OCI-M1 (cell line): ENCODE measurements at regions not wholly inside any gene's neighbourhood (a gene's known extent, or its start where the extent isn't known, plus 50 kb on each side); places are given as distances from the start of the nearest gene placed in this dataset.
A peak's percentile ranks its signal among the peaks of the same experiment; 100 is the strongest.
"Not testable (repeated sequence)": the region's sequence is repeated elsewhere in the genome, so short reads cannot be mapped to it uniquely, and the experiment has no call there.

Experiments
- DNase-seq: peaks from one replicate; lab custom pipeline; 2025; lab: John Stamatoyannopoulos, UW

DNA sequence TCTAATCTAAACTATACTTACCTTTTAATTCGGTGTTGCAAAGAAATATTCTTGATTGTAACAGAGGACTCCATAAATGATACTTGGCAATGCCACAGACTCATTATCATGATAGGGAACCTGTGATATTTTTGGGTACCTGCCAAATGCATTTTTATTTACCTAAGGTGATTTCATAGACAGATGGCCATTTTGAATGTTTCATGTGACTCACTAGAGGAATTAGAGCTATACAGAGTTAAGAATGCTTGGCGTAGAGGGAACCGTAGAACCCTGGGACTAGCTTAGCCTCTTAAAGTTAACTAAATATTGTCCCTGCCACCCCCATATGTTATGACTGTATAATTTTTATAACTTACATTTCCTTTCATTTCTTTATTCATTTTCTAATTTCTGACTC, 136.1 kb downstream of the DISP1 start:
- no peak for DNase-seq

DNA sequence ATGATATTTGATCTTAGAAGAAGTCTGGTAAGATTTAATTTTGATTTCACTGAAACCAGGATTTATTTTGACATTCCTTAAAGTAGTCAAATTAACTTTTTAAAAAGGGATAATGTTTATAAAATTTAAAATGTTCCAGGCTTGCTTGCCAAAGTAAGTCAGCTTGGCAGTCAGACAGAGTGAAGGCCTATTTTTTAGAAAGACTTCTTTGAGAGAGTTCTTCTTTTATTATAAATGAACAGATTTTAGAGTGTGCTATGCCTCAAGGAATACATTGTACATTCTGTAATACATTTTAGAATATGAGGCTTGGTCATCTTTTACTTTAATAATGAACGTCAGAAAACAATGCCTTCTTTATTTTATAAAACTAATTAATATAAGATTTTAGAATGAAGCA, 138.7 kb downstream of the DISP1 start:
- DNase-seq = no peak

DNA sequence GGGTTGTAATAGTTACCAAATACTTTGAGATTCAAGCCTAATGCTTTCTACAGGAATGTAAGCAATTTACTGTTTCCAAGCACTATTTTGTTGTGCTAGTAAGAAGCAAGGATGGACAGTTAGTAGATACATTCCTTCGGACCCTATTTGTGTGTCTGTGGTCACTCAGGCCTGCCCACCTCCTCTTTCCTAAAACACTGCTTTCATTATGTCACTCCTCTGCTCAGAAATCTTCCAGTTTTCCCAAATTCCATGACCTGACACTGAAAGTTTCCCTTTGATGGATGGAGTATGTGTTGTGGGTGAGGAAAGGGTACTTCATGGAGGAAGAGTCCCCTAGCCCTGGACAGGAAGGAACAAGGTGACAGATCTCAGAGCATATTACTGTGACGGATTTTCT, 141.1 kb downstream of the DISP1 start:
- DNase-seq = no peak

DNA sequence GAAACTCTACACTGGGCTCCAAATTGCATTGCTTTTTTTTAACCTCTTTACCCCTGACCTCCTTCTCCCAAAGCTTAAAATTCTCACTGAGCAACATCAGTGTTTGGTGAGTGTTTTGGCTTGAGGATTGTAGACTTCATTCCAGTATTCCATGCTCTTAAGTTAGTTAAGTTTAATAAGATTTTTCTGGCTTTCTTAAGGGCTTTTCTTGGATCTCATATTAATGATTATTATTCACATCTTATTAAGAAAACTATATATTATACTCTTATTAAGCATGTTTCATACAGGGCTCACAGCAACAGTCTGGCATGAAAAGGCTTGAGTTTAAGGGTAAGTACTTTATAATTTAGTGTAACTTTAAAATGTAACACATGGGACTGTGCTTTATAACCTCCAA, 141.8 kb downstream of the DISP1 start:
- no peak for DNase-seq

DNA sequence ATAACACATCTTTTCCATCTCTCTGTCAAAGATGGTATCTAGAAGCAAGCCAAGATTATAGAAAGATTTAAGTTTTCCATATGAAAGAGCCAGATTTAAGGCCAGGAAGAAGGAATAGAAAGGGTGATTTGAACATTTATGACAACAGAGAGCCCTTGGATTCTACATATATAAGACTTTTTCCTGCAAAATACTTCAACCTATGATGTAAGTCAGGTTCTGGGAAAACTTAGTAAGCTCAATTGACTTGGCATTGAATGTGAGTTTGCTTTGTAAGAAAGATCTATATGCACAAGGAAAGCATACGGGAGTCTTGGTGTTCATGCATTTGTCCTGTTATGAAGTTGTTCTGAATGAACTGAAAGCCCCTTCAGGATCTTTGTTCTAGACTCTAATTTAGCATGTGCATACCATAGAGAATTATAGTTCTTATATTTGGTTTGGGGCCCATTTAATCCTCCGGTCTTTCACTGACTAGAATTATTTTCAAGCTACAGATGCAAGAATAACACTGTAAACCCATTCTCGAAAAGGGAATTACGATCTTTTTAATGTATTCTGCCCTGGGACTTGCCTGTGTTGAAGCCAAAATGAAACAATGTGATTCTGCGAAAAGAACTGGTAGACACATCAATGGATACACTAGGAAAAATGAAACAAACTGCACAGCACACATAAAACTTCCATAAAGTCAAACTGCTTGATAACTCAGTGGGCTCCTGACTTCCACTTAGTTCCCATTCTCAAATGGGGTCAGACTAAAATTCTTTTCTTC, 152.8 kb downstream of the DISP1 start:
- DNase-seq = no peak

DNA sequence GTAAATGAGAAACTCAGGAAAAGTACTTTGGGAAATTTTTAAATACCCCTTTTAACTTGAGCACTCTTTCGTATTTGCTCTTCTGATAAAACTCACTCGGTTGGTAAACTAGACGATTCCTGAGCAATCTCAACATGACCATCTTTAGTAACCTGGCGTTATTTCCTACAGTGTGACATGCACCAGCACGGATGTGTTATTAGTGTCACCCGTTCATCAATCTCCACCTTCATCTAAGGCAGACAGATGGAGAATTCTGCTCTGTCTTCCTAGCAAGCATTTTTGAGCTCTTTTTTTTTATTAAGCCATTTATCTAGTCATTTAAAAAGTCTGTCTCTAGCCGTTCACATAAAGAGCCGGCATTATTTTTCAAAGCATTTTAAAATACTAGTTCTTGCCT, 155.2 kb downstream of the DISP1 start:
- no peak for DNase-seq

DNA sequence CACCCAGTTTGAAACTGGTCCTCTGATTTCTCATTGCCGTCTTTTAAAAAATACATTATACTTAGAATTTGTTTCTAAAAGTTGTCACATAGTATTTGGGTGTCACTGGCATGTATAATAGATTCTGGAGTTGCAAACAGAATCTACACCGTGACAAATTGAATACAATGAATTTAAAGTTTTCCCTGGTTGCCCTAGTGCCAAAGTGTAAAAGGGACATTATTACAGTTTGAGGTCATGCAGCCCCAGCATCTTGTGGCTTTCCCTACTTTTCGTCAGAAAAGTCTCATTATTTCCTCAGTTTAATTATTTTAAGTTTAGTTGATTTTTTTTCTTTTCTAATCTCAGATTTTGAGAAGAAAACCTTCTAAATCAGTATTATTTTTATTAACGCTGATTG, 155.9 kb downstream of the DISP1 start:
- no peak for DNase-seq

DNA sequence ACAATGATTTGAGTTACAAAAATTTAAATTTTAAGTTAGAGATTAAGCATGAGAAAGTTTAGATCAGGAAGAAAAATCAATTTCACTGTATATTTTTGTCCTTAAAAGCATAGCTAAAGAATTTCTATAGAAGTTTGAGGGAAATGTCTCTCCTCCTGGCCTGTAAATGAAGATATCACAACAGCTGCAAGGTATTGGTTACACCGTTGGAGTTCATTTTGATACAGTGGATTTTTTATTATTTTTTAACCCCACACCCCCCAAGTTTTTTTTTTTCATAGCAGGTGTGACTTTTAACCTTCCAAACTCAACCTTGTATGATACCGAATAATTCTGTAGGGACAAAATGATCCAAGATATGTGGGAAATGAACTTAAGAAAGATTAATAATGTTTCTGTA, 156.3 kb downstream of the DISP1 start:
- DNase-seq = no peak

DNA sequence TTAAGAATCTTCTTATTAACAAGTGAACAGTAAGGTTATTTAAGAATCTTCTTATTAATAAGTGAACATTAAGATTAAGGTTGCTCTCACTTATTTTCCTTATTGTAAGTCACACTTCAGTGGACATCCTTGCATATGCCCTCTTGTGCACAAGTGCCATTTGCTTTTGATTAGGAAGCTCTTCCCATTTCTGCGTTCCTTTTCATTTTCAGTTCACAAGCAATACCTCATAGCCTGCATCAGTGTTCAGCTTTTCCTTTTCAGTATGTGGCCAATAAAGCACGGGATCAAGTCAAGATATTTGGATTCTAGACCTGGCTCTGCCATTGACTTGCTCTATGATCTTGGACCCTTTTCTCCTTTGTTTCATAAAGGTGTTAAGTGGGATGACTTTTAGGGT, 158.7 kb downstream of the DISP1 start:
- DNase-seq = no peak

DNA sequence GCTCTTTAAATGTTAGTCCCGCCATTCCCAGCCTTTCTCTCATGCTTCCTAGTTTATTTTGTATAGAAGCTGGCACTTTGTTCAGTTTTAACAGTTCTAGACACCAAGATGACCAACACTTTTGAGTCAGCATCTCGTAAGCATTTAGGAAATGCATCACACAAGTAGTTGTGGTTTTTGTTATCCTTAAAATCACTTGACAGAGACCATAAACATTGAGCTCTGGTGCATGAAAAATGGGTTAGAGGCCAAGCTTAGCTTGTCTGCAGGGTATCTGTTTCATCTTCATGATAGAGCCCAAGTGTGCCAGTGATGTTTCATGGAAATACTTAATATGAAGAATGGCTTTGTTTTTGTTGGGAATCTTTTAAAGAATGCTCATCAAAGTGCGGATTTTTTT, 159.7 kb downstream of the DISP1 start:
- peak; percentile 22 for DNase-seq

DNA sequence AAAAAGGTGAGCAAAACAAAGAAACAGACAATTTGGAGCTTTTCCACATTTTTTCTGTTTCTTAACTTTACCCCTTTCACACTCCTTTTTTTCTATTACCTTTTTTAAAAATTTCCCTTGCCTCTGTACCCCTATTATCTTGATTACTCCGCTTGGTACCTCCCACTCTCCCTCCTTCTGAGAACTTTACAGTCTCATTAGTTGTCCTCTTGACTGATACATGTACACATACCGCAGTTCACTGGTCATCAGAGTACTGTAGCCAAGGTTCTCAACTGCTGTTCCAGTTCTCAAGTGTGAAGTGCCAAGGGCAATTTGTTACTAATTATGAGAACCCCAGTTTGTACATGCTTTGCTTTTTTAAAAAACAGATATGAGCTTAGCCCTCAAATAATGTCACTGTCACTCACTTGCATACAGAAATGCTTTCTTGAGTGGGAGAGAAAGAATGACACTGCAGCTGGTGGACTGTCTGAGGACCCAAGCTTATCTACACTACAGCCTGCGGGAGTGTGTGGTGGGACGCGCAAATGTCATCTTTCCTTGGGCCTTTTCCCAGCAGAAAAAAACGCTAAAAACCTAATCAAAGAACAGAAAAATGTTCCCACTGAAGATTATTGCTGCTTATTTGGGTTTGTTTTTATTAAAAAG, 160.8 kb downstream of the DISP1 start:
- peak; percentile 40 for DNase-seq

DNA sequence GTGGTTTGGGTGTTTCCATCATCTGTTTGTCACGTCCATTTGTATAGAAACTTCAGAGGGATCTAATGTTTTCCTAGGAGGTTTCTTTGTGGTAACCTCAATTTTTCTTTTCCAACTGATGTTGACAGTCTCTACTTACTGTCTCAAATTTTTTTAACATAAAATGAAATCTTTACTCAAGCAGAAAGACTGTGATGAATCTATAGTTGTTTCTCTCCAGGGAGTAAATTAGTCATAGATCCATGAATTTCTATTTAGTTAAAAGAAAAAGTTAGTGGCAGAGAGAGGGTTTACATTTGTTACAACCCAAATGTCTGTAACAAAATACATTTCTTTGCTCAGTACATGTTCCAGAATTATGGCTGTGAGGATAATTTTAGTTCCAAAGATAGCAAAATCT, 161.6 kb downstream of the DISP1 start:
- no peak for DNase-seq

DNA sequence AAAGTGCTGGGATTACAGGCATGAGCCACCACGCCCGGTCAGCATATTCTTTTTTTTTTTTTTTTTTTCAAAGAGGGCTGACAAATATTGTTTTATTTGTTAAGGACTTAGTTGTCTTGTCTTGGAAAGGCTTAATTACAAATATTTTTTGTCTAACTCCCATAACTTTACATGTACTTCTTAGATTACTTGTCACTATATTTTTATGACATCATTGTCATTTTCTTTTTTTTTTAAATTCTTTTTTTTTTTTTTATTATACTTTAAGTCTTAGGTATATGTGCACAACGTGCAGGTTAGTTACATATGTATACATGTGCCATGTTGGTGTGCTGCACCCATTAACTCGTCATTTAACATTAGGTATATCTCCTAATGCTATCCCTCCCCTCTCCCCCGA, 162.5 kb downstream of the DISP1 start:
- not testable (repeated sequence) for DNase-seq

DNA sequence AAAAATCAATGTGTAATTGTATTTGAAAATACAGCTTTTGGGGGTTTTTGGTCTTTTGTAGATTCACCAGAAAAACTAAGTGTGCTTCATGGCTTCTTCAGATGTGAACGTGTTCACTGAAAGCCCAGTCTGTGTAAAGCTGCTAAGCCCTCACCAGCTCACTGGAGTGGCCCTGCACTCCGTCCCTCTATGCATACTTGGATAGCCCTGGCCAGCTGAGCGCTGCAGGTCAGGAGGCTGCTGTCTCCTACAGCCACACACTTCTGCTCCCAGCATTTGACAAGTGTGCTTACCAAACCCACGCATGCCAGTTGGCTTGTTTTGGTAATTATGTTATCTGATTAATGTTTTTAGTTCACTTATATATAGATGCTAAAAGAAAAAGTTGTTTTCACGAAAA, 163.5 kb downstream of the TLR5 start:
- DNase-seq = no peak

DNA sequence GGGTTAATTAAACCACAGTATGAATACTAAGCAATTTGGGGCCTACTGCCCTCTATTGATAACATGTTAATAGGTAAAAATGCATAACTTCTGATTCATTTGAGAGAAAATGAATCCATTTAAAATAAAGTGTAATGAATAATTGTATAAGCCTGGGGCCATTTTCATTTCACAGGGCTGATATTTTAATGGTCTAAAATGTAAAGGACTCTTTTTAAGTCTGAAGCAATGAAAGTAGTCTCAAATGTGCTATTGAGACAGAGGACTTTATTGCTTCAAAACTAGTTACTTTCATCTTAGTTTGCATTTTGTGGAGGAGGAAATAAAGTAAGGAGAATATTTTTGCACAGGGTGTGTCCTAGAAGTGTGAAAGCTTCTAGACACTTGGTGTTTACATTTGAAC, 155.4 kb downstream of the TLR5 start:
- DNase-seq = no peak

DNA sequence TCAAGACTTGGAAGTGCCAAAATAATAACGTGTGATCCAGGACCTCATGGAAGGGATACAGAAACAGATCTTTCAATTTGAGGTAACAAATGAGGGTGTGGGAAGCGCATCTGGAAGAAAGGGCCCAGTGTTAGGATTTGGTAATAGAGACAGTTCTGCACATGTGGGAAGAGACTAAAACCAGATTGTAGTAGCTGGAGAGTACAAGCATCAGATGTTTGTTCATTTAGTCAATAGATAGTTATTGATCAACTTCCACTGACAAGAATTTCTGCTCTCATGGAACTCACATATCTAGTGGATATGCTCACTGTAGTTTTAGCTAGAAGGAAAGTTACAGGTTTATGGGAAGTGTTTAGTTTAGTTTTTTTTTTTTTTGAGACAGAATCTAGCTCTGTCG, 153.6 kb downstream of the TLR5 start:
- no peak for DNase-seq

DNA sequence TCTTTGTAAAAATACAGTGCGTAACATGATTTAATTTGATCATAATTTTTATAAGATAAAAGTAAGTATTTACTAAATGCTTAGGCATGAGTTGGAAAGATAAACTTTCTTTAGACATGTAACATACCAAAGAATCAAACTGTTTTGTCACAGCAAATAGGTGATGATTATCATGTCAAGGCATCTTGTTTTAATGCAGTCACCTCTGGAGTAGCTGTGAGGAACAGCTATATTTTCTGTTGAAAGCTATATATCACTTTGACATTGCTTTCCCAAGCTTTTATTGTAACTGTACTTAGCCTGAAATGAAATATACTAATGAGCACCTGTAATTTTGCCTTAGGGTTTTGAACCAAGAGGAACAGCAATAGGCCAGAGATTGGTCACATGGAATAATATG, 151.9 kb downstream of the TLR5 start:
- no peak for DNase-seq

DNA sequence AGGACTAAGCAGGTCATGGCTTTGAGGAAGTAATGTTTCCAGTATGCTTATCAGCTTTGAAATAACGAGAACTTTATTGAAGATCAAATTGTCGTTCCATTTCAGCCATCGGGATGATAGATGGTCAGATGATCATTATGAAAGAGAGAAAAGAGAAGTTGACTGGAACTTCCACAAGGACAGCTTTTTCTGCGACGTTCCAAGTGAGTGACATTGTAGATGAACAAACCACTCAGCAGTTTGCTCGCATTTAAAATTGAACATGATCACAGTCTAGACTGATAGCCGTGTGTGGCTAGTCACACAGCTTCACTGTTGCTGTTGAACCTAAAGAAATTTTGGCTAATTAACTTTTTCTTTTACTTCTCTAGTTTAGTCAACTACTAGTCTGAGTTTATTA, 151.1 kb downstream of the TLR5 start:
- DNase-seq = no peak

DNA sequence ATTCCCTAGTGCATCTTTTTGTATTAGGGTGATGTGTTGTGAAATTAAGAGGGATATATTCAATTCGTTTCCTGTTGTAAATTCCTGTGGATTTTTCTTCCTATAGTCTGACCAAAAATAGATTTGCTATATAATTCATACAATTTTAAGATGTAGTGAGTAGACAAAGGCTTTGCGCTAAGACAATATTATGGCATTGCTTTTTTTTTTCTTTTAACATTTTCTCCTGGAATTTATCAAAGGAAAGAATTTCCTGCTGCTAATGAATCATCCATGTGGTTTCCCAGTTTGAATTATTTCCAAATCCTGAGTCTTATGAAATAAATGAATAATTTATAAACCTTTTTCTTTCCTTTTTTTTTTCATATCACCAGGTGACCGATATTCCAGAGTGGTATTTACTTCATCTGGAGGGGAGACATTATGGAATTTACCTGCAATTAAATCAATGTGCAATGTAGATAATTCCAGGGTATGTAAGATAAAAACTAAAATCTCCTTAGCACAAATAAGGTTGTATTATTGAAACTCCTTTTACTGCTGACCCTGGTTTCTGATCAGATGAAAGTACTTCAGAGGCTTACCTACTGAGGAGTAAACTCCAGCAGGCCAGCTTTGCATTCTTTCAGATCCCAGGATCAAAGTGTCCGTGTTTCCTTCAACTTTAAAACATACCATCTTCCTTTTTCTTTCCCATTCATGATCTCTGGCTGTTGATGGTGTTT, 148.4 kb downstream of the TLR5 start:
- DNase-seq = no peak

DNA sequence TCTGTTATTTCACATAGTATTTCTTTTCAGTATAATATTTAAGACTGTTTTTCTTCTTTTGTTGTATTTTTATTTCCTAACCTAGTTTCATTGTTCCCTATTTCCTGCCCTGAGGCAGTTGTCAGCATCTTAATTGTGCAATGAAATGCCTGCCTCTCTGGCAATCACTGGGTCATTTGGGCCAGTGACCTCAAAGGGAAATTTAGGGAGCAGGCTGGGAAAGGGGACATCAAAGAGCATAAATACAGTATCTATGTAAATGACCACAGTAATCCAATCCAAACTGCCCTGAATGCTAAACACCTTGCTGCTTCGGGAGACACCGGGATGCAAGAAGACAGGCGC, 147.8 kb downstream of the TLR5 start:
- DNase-seq = no peak

DNA sequence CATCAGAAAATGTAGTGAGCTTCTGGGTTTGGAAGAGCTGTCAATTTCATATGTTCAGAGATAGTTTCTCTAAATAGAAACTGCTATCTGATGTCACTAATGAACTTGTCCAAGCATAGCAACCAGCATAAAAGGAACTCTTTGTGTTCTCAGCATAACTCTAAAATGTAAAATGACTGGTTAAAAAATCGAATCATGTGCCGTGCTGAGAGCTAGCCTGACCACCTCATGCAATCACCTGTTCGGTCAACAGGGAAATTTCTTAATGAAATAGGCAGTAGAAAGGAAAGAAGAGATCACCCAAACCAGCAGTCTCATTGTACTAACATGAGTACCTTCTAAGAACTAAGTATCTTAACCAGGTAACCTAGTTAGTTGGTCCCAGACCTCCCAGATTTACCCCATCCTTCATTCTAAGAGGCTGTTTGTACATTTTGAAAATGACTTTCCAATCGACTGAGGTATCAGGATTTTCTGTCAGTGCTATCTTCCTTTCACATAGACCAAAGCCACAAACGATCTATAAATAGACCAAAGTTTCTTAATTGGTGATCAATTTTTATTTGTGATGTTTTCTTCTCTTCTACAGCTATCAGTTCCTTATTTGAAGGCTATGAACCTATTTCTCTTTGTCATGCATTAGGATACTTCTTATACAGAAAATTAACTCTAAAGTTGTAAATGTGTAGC, 147.3 kb downstream of the TLR5 start:
- no peak for DNase-seq

DNA sequence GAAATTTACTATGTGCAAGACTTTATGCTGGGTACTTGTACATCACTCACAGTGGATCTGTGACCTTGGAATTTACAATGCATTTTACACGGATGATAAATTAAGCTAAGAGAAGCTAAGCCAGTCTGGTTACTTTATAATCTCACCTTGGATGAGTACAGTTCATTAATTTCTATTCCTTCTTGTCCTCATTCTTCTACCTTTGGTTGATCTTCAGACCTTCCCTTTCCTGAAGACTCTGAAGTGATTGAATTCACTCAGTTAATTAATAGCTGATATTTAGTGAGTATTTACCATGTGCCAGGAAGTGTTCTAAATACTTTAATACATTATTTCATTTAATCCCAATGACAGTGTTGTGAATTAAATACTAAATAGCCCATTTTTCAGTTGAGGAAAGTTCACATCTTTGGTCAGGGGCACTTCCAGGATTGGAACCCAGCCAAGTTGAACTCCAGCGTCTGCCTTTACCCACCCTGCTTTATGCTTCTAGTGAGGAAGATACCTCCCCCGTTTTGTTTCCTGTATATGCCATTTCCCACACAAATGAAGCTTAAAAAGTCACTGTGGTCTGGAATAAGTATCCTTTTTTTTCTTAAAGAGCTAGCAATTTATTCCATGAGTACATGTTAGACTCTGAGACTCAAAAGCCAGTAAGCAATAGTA, 146.6 kb downstream of the TLR5 start:
- no peak for DNase-seq
